ENCODE measurements at regions not wholly inside any gene's neighbourhood (a gene's known extent, or its start where the extent isn't known, plus 50 kb on each side); places are given as distances from the start of the nearest gene placed in this dataset.

GRCh38 chr16:59180083-59180476 is 446.0 kb upstream of the GOT2 start:
- DNase-seq: no peak

- no peak for DNase-seq
Observed at GRCh38 chr16:59179446-59180082, 445.4 kb upstream of the GOT2 start.

GRCh38 chr16:59173408-59173831 is 439.3 kb upstream of the GOT2 start:
- no peak for DNase-seq

- no peak for DNase-seq
Observed at GRCh38 chr16:59170099-59170712, 436.1 kb upstream of the GOT2 start.

GRCh38 chr16:59169168-59169567 is 435.1 kb upstream of the GOT2 start:
- no peak for DNase-seq

- no peak for DNase-seq
Observed at GRCh38 chr16:59168461-59169114, 434.5 kb upstream of the GOT2 start.

- DNase-seq: peak; percentile 11
Observed at GRCh38 chr16:59164461-59164860, 430.3 kb upstream of the GOT2 start.

- DNase-seq: no peak
Observed at GRCh38 chr16:59163371-59164055, 429.4 kb upstream of the GOT2 start.

GRCh38 chr16:59161679-59162078 is 427.6 kb upstream of the GOT2 start:
- DNase-seq: no peak

GRCh38 chr16:59154295-59154694 is 420.2 kb upstream of the GOT2 start:
- no peak for DNase-seq

- DNase-seq: no peak
Observed at GRCh38 chr16:59148769-59149155, 414.6 kb upstream of the GOT2 start.

GRCh38 chr16:59148056-59148768 is 414.1 kb upstream of the GOT2 start:
- no peak for DNase-seq

- DNase-seq: no peak
Observed at GRCh38 chr16:59146140-59146539, 412.0 kb upstream of the GOT2 start.

- no peak for DNase-seq
Observed at GRCh38 chr16:59144841-59145240, 410.7 kb upstream of the GOT2 start.

- no peak for DNase-seq
Observed at GRCh38 chr16:59144326-59144725, 410.2 kb upstream of the GOT2 start.

GRCh38 chr16:59126486-59126885 is 392.4 kb upstream of the GOT2 start:
- DNase-seq: no peak

- no peak for DNase-seq
Observed at GRCh38 chr16:59124056-59124455, 389.9 kb upstream of the GOT2 start.

- no peak for DNase-seq
Observed at GRCh38 chr16:59123479-59123878, 389.4 kb upstream of the GOT2 start.

- no peak for DNase-seq
Observed at GRCh38 chr16:59122262-59122537, 388.1 kb upstream of the GOT2 start.

- DNase-seq: no peak
Observed at GRCh38 chr16:59121411-59122261, 387.5 kb upstream of the GOT2 start.

GRCh38 chr16:59116744-59117143 is 382.6 kb upstream of the GOT2 start:
- DNase-seq: no peak

GRCh38 chr16:59114790-59115189 is 380.7 kb upstream of the GOT2 start:
- DNase-seq: no peak

Measured in RPMI8226 (cell line).